Neural progenitor cell (in vitro differentiated cells): ENCODE measurements at regions not wholly inside any gene's neighbourhood (a gene's known extent, or its start where the extent isn't known, plus 50 kb on each side); places are given as distances from the start of the nearest gene placed in this dataset.

ENCODE experiments used
- CTCF ChIP-seq: fragments of 200-600 bp; sonication (generic); IDR thresholded peaks from 2 replicates; pipeline ENCODE4 v1.5.1; 2017; ENCODE audit warnings: antibody characterized with exemption, mild to moderate bottlenecking
- EZH2 ChIP-seq: fragments of 200-600 bp; sonication (generic); IDR thresholded peaks from 2 replicates; pipeline ENCODE4 v1.6.1; 2017; ENCODE audit warnings: antibody characterized with exemption, mild to moderate bottlenecking, moderate library complexity
- EZH2phosphoT487 ChIP-seq: fragments of 200-600 bp; sonication (generic); IDR thresholded peaks from 2 replicates; pipeline ENCODE4 v1.6.1; 2017; ENCODE audit warnings: antibody characterized with exemption

DNA sequence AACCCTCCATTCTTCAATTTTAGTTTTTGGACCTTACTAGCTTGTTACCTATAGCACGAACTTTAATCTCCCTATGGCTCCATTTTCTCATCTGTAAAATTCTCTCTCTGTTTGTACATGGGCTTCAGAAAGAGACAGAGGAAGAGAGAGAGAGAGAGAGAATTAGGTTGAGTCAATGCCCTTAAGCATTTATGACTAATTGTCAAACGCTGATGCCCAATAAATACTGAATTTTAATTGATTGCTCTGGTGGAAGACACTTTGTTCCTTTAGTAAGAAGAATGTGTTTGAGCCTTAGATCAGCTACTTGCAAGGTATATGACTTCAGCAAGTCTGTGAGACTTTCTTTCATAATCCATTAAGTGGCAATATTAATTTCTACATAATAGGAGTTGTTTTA lies 743.1 kb upstream of the ADGRL4 start:
- no peak for TF ChIP-seq CTCF
- TF ChIP-seq EZH2phosphoT487, result no peak
- no peak for TF ChIP-seq EZH2
